DND-41 (cell line): ENCODE measurements at regions not wholly inside any gene's neighbourhood (a gene's known extent, or its start where the extent isn't known, plus 50 kb on each side); places are given as distances from the start of the nearest gene placed in this dataset.

Source experiments
- ATAC-seq: fragments of 200-7000 bp; cut with Tn5 transposase; 3 replicates; pipeline ENCODE4 v1.9.1; 2021; ENCODE audit warnings: low read depth; ENCODE audit not compliant: insufficient read depth
- DNase-seq: peaks from one replicate; pipeline ENCODE4 v3.0.0-alpha.2; 2020
- H2AFZ ChIP-seq: 2 replicates; pipeline ENCODE4 v1.6.0; 2012; ENCODE audit warnings: low read depth, low read length
- H3K27ac ChIP-seq: 2 replicates; pipeline ENCODE4 v1.5.1; 2012; ENCODE audit warnings: low read length, inconsistent platforms
- H3K27me3 ChIP-seq: fragments of 200-600 bp; sonication (generic); 2 replicates; pipeline ENCODE4 v1.6.0; 2012; ENCODE audit warnings: low read length, mild to moderate bottlenecking, inconsistent platforms; ENCODE audit not compliant: insufficient read depth, poor library complexity
- H3K36me3 ChIP-seq: 2 replicates; pipeline ENCODE4 v1.5.1; 2012; ENCODE audit warnings: low read length, inconsistent platforms; ENCODE audit not compliant: insufficient read depth
- H3K4me1 ChIP-seq: 2 replicates; pipeline ENCODE4 v1.5.1; 2012; ENCODE audit warnings: mild to moderate bottlenecking, low read length; ENCODE audit not compliant: insufficient read depth
- H3K4me2 ChIP-seq: 2 replicates; pipeline ENCODE4 v1.6.0; 2012; ENCODE audit warnings: mild to moderate bottlenecking, moderate library complexity, low read length, inconsistent platforms; ENCODE audit not compliant: insufficient read depth
- H3K4me3 ChIP-seq, 2 experiments: fragments of 200-600 bp in 1 of 2; shearing (Covaris generic) in 1 of 2; 2 replicates each; pipeline ENCODE4 v1.5.1; 2012 to 2016; ENCODE audit warnings: inconsistent platforms in 2 of 2, low read length in 2 of 2, mild to moderate bottlenecking in 2 of 2, low read depth in 1 of 2, moderate library complexity in 1 of 2
- H3K79me2 ChIP-seq: 2 replicates; pipeline ENCODE4 v1.6.0; 2012; ENCODE audit warnings: low read length, inconsistent platforms; ENCODE audit not compliant: insufficient read depth
- H3K9ac ChIP-seq: 2 replicates; pipeline ENCODE4 v1.6.0; 2012; ENCODE audit warnings: low read depth, mild to moderate bottlenecking, inconsistent platforms, low read length, moderate library complexity
- H3K9me3 ChIP-seq: 2 replicates; pipeline ENCODE4 v1.5.1; 2012; ENCODE audit warnings: low read length, moderate library complexity, mild to moderate bottlenecking, inconsistent platforms; ENCODE audit not compliant: insufficient read depth, severe bottlenecking
- H4K20me1 ChIP-seq: 2 replicates; pipeline ENCODE4 v1.6.0; 2012; ENCODE audit warnings: low read length; ENCODE audit not compliant: insufficient read depth
- EZH2 ChIP-seq: IDR thresholded peaks from 3 replicates; pipeline ENCODE4 v1.6.1; 2012; ENCODE audit warnings: borderline replicate concordance, low read depth, mild to moderate bottlenecking, moderate library complexity, low read length, inconsistent platforms; ENCODE audit not compliant: severe bottlenecking
- TF ChIP-seq, protein P1 (sequence below): IDR thresholded peaks from 2 replicates; pipeline ENCODE4 v1.5.1; 2012; ENCODE audit warnings: borderline replicate concordance, low read length, moderate library complexity, mild to moderate bottlenecking; ENCODE audit not compliant: poor library complexity, severe bottlenecking; ENCODE audit errors: extremely low read depth

DNA sequence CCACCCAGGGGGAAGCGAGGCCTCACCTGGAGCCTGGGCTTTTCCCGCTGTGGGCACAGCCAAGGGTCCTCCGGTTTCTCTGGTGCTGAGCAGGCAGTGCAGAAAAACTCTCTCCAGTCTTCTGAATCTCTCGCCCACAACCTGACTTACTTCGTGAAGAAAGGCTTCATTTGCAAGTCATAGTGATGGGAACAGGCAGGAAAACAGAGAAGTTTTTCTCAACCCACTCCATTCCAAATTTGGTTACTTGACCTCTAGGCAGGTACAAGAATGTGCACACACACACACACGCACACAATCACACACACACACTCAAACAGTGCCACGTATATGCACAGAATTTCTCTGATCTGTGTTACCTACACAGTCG is 524.5 kb downstream of the CD83 start:
- no peak overlapping the region for H2AFZ ChIP-seq
- no peak for TF ChIP-seq EZH2
- TF ChIP-seq, protein P1, sequence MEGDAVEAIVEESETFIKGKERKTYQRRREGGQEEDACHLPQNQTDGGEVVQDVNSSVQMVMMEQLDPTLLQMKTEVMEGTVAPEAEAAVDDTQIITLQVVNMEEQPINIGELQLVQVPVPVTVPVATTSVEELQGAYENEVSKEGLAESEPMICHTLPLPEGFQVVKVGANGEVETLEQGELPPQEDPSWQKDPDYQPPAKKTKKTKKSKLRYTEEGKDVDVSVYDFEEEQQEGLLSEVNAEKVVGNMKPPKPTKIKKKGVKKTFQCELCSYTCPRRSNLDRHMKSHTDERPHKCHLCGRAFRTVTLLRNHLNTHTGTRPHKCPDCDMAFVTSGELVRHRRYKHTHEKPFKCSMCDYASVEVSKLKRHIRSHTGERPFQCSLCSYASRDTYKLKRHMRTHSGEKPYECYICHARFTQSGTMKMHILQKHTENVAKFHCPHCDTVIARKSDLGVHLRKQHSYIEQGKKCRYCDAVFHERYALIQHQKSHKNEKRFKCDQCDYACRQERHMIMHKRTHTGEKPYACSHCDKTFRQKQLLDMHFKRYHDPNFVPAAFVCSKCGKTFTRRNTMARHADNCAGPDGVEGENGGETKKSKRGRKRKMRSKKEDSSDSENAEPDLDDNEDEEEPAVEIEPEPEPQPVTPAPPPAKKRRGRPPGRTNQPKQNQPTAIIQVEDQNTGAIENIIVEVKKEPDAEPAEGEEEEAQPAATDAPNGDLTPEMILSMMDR: no peak
- H3K9ac ChIP-seq: no peak overlapping the region
- no peaks in the 10 kb centered on the region for H3K79me2 ChIP-seq
- no peaks in the 10 kb centered on the region for H3K27me3 ChIP-seq
- no peaks in the 10 kb centered on the region for H3K9me3 ChIP-seq
- H3K36me3 ChIP-seq: no peaks in the 10 kb centered on the region
- no peak for ATAC-seq
- no peaks in the 10 kb centered on the region for H3K4me1 ChIP-seq
- no peak overlapping the region for H3K4me2 ChIP-seq
- H4K20me1 ChIP-seq: no peaks in the 10 kb centered on the region
- DNase-seq: no peak
- no peak overlapping the region for H3K27ac ChIP-seq
- no peak overlapping the region for H3K4me3 ChIP-seq

DNA sequence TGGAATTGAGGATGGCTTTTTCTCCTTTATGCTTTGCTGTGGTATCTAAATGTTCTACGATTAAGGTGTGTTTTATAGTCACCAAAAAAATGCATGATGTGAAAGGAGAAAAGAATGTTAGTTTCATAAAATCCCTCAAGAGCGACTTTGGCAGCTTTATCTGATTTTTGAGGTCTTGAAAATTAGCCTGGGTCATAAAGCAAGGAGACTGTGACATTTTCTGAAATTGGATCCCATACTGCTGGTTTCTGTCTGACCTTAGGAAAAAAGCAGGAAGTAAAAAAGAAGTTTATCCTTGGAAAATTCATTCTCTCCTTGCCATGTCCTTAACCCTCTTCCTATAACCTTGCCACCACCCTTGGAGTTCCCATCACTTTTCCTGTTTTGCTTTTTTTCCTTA is 525.3 kb downstream of the CD83 start:
- Histone ChIP-seq H3K27me3 (no peaks in the 10 kb centered on the region), H3K9ac (no peak overlapping the region), H3K27ac (no peak overlapping the region), H3K4me2 (no peak overlapping the region), H4K20me1 (no peaks in the 10 kb centered on the region), H2AFZ (no peak overlapping the region), H3K4me1 (no peaks in the 10 kb centered on the region), H3K9me3 (no peaks in the 10 kb centered on the region), H3K79me2 (no peaks in the 10 kb centered on the region), H3K4me3 (no peak overlapping the region), H3K36me3 (no peaks in the 10 kb centered on the region)
- ATAC-seq: no peak
- no peak for DNase-seq
- TF ChIP-seq EZH2: no peak
- TF ChIP-seq, protein P1: no peak

DNA sequence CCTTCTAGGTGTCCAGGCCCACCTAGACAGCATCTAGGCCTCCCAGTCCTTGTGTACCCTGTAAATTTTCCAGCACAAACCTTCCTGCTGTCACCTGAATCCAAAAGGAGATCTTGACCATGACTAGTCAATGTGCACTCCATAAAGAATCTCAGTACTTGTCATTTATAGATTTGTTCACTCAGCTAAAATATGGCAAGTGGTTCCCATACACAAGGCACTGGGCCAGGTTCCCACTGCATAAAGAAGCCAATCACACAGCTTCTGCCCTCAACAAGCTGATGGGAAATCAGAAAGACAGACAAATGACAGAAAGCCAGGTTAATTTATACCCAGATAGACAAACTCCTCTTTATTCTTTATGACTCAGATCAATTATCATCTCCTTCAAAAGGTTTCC is 526.8 kb downstream of the CD83 start:
- Histone ChIP-seq H3K9ac (no peak overlapping the region), H3K36me3 (no peaks in the 10 kb centered on the region), H3K4me3 (no peak overlapping the region), H3K4me2 (no peak overlapping the region), H3K27me3 (no peaks in the 10 kb centered on the region), H3K27ac (no peak overlapping the region), H3K4me1 (no peaks in the 10 kb centered on the region), H4K20me1 (no peaks in the 10 kb centered on the region), H3K79me2 (no peaks in the 10 kb centered on the region), H2AFZ (no peak overlapping the region), H3K9me3 (no peaks in the 10 kb centered on the region)
- no peak for ATAC-seq
- TF ChIP-seq, protein P1: no peak
- TF ChIP-seq EZH2: no peak
- no peak for DNase-seq

DNA sequence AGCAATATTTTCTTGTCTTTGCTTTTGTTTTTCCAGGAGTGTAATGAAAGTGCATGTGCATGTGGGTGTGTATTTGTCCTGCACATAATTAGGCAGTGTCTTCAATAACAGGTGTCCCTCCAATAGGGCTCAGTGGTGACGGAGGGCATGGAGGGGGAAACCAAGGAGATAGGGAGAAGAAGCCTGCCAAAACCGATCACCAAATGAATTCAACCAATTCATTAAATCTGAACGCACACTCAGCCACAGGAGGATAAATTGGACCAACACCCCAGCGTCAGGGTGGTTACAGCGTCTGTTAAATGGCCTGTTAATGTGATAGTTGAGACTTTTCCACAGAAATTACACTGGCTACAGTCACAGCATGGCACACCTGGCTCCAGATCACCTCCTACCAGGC is 527.6 kb downstream of the CD83 start:
- H3K9ac ChIP-seq: no peak overlapping the region
- no peaks in the 10 kb centered on the region for H4K20me1 ChIP-seq
- no peaks in the 10 kb centered on the region for H3K79me2 ChIP-seq
- no peak overlapping the region for H3K27ac ChIP-seq
- no peak for DNase-seq
- no peaks in the 10 kb centered on the region for H3K36me3 ChIP-seq
- H3K4me3 ChIP-seq: no peak overlapping the region
- H3K9me3 ChIP-seq: no peaks in the 10 kb centered on the region
- no peak overlapping the region for H3K4me2 ChIP-seq
- no peak for ATAC-seq
- H3K4me1 ChIP-seq: no peaks in the 10 kb centered on the region
- no peak for TF ChIP-seq EZH2
- TF ChIP-seq, protein P1: no peak
- no peak overlapping the region for H2AFZ ChIP-seq
- no peaks in the 10 kb centered on the region for H3K27me3 ChIP-seq
